Muscle of back (tissue), 3 donors: ENCODE measurements at regions not wholly inside any gene's neighbourhood (a gene's known extent, or its start where the extent isn't known, plus 50 kb on each side); places are given as distances from the start of the nearest gene placed in this dataset.
"Not testable (repeated sequence)": the region's sequence is repeated elsewhere in the genome, so short reads cannot be mapped to it uniquely, and the experiment has no call there.

Experiments used
- DNase-seq, 3 donors: peaks; one replicate each; pipeline versions ENCODE4 v3.0.0 to v3.0.0-alpha.2; 2013

- DNase-seq = not testable (repeated sequence)
These were observed 87.4 kb upstream of the TGIF2LY start for GRCh38 chrY:3491423-3491822.

GRCh38 chrY:3494539-3494938 lies 84.3 kb upstream of the TGIF2LY start:
- DNase-seq = not testable (repeated sequence)

GRCh38 chrY:3527040-3527439 lies 51.8 kb upstream of the TGIF2LY start:
- DNase-seq = peak in 1 of 3 donors; percentile 11
